Urothelium cell line (cell line): ENCODE measurements at regions not wholly inside any gene's neighbourhood (a gene's known extent, or its start where the extent isn't known, plus 50 kb on each side); places are given as distances from the start of the nearest gene placed in this dataset.
A peak's percentile ranks its signal among the peaks of the same experiment; 100 is the strongest.

Source experiments
- DNase-seq: peaks from one replicate; pipeline ENCODE4 v3.0.0; 2011; ENCODE audit warnings: low spot score, mixed read lengths
- FAIRE-seq: peaks from 2 replicates; lab custom pipeline; 2011; peaks lifted over from hg19 to GRCh38; lab: Jason Lieb, UNC

DNA sequence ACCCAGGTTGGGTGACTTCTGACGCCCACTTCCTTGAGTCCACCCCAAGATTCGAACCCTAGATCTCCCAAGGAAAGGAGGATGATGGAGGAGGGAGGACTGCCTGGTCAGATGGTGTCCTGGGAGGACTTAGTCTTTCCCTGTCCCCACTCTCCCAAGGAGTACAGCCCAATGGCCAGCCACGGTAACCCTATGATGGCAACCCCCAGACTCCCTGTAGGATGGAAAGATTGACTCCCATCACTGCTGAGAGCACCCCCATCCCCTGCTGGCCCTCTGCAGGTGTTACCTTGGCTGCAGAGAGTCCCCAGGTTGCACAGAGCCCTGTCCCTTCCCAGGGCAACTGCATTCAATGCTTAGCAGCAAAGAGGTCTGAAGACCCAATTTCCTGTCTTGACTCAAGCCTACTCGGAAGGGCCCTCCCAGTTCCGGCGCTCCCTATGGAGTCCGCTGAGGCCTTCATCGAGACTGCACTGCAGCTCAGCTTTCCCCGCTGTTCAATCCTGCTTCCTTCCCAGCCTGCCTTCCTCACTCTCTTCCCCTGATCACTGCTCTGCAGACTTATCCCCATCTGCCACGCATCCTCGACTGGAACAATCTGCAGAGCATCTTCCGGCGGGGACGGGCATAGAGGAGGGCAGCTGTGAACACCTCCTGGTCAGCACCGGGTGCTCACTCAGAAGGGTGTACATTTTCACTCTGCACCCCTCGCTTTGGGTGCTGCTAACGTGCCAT lies 50.8 kb upstream of the OCM2 start:
- no peak for DNase-seq
- FAIRE-seq: peak; percentile 75

- DNase-seq (no peak), FAIRE-seq (no peak)
Observed at GRCh38 chr7:98046816-98047215, 56.8 kb upstream of the OCM2 start.

DNA sequence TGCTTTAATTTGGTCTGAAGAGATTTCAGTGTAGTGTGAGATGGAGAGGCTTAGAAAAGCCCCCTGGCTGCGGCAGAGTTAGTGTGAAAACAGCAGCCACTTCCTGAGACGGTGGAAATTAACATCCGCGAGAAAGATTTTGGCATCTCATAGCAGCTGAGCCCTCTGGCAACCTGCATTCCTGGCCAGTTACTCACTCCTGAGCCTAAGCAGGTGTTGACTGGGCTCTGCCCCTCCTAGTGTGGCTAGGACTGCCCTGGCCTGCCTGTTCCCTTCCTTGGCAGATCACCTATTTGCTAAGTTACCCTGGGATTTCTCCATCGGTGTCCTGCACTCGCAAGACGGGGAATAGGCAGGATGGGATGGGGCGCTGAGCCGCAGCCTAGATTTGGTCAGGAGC lies 57.6 kb upstream of the LMTK2 start:
- DNase-seq: peak; percentile 88
- FAIRE-seq: peak; percentile 97

GRCh38 chr7:98051118-98051744 lies 55.4 kb upstream of the LMTK2 start:
- FAIRE-seq (no peak), DNase-seq (no peak)

GRCh38 chr7:98054585-98054984 lies 52.1 kb upstream of the LMTK2 start:
- DNase-seq: no peak
- FAIRE-seq: no peak

DNA sequence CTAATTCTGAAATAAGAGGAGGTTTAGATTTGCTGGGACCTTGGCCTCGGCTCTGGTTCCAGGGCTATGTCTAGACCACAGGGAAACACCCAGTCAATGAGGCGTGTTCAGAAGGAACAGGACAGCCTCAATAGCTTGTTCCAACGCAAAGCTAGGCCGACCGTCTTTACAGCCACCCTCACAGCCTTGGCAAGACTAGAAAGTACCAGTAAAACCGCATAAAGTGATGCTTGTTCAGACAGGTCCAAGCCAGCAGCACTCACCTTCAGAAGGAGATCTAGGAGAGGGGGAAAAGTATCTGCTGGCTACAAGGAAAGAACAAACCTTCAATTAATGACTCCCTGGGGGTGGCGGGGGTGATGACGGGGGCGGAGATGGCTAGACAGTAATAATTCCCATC lies 50.1 kb upstream of the LMTK2 start:
- no peak for DNase-seq
- no peak for FAIRE-seq
